DOHH2 (cell line): ENCODE measurements at regions not wholly inside any gene's neighbourhood (a gene's known extent, or its start where the extent isn't known, plus 50 kb on each side); places are given as distances from the start of the nearest gene placed in this dataset.

Experiments used
- EZH2phosphoT487 ChIP-seq: fragments of 200-600 bp; sonication (generic); IDR thresholded peaks from 2 replicates; pipeline ENCODE4 v1.6.1; 2017; ENCODE audit warnings: borderline replicate concordance, mild to moderate bottlenecking, antibody characterized with exemption, low read length, moderate library complexity, mixed read lengths
- TF ChIP-seq, protein P1 (sequence below): fragments of 200-600 bp; sonication (generic); IDR thresholded peaks from one replicate; pipeline ENCODE4 v1.5.1; 2014; ENCODE audit warnings: antibody characterized with exemption, mild to moderate bottlenecking, low read depth, low read length; ENCODE audit not compliant: poor library complexity, severe bottlenecking

DNA sequence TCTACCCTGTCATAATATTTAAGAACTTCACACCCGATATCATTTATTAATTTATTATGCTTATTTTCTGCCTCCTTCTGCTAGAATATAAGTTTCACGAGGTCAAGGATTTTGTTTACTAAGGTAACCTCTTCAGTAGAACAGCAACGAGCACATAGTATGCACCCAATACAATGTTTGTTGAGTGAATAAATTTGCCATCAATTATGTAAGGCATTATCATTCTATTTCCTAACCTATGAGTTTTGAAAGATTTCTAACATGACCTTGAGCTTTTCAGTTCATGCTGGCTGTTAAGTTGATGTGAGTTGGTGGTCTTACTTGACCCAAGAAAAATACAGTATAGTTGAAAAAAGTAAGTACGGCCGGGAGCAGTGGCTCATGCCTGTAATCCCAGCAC lies 125.9 kb upstream of the LOC128125822 start:
- TF ChIP-seq, protein P1, sequence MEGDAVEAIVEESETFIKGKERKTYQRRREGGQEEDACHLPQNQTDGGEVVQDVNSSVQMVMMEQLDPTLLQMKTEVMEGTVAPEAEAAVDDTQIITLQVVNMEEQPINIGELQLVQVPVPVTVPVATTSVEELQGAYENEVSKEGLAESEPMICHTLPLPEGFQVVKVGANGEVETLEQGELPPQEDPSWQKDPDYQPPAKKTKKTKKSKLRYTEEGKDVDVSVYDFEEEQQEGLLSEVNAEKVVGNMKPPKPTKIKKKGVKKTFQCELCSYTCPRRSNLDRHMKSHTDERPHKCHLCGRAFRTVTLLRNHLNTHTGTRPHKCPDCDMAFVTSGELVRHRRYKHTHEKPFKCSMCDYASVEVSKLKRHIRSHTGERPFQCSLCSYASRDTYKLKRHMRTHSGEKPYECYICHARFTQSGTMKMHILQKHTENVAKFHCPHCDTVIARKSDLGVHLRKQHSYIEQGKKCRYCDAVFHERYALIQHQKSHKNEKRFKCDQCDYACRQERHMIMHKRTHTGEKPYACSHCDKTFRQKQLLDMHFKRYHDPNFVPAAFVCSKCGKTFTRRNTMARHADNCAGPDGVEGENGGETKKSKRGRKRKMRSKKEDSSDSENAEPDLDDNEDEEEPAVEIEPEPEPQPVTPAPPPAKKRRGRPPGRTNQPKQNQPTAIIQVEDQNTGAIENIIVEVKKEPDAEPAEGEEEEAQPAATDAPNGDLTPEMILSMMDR, result no peak
- no peak for TF ChIP-seq EZH2phosphoT487
